Stimulated activated naive CD8-positive, alpha-beta T cell treated with anti-CD3 and anti-CD28 coated beads, Interleukin-15, Interleukin-2, amounts not matched to agents 100 U/mL and 50 U/mL, for 24 hours (primary cell): ENCODE measurements at regions not wholly inside any gene's neighbourhood (a gene's known extent, or its start where the extent isn't known, plus 50 kb on each side); places are given as distances from the start of the nearest gene placed in this dataset.

Experiments
- ATAC-seq: fragments of 150-1000 bp; cut with Tn5 transposase; one replicate; pipeline ENCODE4 v1.10.0; 2021
- DNase-seq: peaks from one replicate; pipeline ENCODE4 v3.0.0; 2021

DNA sequence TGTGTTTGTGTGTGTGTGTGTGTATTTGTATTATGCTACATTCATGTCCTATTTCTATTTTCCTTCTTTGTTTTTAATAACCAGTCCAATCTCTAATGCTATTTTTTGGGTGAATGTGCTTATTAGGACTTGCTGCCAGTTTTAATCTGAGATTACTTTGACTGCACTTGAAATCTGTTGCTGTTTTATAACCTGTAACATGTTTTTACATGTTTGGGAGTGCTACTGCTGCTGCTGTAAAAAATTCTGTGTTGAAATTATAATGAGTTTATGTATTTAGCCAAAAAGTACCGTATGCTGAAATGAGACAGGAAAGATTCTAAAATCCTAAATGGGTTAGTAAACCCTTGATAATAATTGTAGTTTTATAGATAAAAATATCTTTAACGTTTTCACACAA, 104.7 kb upstream of the SSBP2 start:
- DNase-seq (no peak), ATAC-seq (no peak)

- ATAC-seq (no peak), DNase-seq (no peak)
Observed at GRCh38 chr5:81854915-81855314, 104.0 kb upstream of the SSBP2 start.

- no peak for DNase-seq
- no peak for ATAC-seq
Observed at GRCh38 chr5:81854485-81854884, 103.6 kb upstream of the SSBP2 start.

- ATAC-seq (no peak), DNase-seq (no peak)
Observed at GRCh38 chr5:81853030-81853357, 102.1 kb upstream of the SSBP2 start.

- DNase-seq, result peak; percentile 20
- ATAC-seq, result no peak
Observed at GRCh38 chr5:81852291-81853029, 101.6 kb upstream of the SSBP2 start.

DNA sequence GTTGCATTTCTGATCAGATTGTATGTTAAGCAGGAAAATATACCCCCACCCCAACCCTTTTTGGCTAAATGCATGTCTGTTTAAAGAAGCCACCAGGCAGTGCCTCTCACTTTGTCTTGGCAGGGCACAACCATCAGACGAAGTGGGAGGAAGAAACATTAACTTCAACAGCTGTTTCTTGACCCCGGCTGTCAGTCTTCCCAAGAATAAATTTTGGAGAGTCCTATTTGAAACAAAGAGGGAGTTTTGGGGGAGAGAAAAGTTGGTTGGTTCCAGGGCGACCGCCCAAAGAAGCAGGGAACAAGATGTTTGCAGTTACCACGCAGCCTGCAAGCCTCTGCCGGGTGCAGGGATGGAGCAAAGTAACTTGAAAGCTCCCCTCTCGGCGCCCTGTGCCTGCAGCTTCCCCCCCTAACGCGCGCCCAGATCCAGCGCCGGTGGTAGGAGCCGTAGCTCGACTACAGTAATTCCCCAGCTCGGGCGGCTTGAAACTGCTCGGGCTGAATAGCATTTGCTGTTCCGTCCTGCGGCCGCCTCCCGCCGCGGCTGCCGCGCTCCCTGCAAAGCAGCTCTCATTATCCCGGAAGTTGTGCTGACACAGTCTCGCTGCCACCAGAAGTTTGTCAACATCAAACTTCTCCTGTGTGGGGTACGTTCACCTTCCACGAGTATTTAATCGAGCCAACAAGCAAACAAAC, 100.7 kb upstream of the SSBP2 start:
- peak; percentile 92 for ATAC-seq
- DNase-seq, result peak; percentile 89

- no peak for ATAC-seq
- no peak for DNase-seq
Observed at GRCh38 chr5:81850501-81851357, 99.8 kb upstream of the SSBP2 start.

GRCh38 chr5:81849770-81850367, 99.0 kb upstream of the SSBP2 start:
- ATAC-seq (no peak), DNase-seq (no peak)

GRCh38 chr5:81848362-81848880, 97.5 kb upstream of the SSBP2 start:
- no peak for ATAC-seq
- no peak for DNase-seq

- no peak for ATAC-seq
- DNase-seq, result no peak
Observed at GRCh38 chr5:81846301-81846700, 95.4 kb upstream of the SSBP2 start.

DNA sequence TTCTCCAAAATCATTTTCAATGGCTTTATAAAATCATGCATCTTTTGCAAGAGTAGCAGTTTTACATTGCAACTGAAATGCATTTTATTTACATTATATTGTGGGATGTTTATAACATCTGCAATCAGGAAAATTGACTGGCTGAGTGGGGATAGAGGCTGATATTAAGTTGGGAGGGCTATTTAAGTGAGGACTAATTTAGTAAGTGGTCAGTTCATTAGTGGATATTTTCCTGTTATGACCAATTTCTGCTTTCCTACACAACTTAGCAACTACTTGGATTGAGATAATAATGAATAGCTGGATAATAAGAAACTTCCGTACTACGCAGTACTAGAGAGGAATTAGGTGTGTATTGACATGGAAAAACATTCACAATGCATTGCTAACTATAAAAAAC, 92.9 kb upstream of the SSBP2 start:
- no peak for DNase-seq

GRCh38 chr5:81842795-81843398, 92.0 kb upstream of the SSBP2 start:
- ATAC-seq (no peak), DNase-seq (no peak)

More for the DNA sequence above, 92.9 kb upstream of the SSBP2 start:
- ATAC-seq, result no peak

- ATAC-seq (no peak), DNase-seq (no peak)
Observed at GRCh38 chr5:81839034-81839433, 88.1 kb upstream of the SSBP2 start.

DNA sequence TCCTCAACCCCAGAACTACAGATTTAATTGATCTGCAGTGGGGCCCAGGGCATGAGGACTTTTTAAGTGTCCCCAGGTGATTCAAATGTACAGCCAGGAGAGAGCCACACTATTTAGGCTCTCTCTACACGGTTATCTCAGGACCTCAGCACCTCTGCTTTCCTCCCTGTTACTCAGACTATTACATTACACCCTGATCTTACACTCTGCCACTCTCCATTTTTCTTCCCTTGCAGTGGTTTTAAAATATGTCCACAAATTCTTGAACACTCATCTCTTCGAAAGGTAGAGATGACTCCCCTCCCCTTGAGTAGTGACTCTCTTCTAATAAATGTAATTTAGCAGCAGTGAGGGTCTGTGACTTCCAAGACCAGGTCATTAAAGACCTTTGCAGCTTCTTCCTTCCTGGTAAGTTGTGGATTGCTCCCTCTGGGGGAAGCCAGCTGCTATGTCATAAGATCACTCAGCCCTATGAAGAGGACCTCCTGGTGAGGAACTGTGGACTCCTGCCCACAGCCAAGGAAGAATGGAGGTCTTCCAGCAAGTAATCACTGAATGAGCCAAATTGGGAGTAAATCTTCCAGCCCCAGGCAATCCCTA, 87.5 kb upstream of the SSBP2 start:
- no peak for DNase-seq

GRCh38 chr5:81837667-81838306, 86.9 kb upstream of the SSBP2 start:
- ATAC-seq (no peak), DNase-seq (no peak)

More for the DNA sequence above, 87.5 kb upstream of the SSBP2 start:
- ATAC-seq, result peak; percentile 69

- no peak for ATAC-seq
- DNase-seq, result no peak
Observed at GRCh38 chr5:81835814-81836367, 85.0 kb upstream of the SSBP2 start.

DNA sequence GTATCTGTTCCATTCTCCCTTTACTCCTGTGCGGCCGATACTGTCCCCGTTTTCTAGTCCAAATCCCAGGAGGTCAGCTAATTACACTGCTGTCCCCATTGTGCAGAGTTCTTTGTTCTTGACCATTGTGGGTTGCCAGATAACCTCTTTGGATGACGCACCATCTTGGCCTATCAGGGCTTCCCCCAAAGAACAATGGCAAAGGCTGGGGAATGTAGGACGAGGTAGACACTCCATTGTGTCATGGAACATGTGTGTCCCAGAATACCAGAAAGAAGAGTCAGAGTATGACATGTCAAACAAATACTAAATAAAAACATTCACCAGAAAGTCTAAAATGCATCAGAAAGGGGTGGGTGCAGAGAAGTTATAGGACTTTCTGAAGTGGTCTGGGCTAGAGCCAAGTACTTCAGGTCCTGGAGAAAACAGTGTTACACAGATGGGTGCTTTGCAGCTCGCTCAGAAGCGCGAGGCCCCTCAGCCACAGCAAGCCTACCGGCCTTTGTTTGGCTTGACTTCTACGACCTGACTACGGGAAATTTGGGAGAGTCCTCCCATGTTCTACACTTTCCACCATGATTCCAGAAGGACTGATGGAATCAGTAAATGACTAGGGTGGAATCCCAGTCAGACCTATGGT, 83.2 kb upstream of the SSBP2 start:
- no peak for ATAC-seq
- DNase-seq, result no peak

DNA sequence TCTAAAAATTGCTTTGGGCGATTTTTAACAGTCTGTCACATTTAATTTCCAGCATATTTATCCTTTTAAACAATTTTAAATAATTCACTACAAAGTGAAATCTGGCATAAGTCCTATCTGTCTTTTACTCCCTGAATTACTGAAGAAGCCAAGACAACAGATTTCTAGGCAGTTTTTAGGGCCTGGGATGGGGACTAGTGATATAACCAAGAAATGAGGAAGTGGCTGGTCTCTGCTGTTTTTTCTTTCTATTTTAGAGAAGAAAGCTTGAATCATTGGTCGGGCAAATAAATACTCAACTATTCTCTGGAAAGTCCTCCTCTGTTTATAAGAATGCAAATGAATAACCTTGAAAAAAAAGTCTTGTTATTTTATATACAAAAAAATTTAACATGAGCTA, 79.7 kb upstream of the SSBP2 start:
- DNase-seq (no peak), ATAC-seq (no peak)

DNA sequence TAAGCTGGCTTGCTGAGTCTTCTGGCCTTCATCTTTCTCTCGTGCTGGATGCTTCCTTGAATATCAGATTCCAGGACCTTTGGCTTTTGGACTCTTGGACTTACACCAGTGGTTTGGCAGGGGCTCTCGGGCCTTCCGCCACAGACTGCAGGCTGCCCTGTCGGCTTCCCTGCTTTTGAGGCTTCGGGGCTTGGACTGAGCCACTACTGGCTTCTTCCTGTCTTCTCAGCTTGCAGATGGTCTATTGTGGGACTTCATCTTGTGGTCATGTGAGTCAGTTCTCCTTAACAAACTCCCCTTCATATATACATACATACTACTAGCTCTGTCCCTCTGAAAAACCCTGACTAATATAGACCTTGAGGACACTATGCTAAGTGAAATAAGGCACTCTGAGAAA, 78.3 kb upstream of the SSBP2 start:
- DNase-seq (no peak), ATAC-seq (peak; percentile 66)

- no peak for DNase-seq
- no peak for ATAC-seq
Observed at GRCh38 chr5:81827500-81827899, 76.6 kb upstream of the SSBP2 start.
